Neural crest cell (in vitro differentiated cells): ENCODE measurements at regions not wholly inside any gene's neighbourhood (a gene's known extent, or its start where the extent isn't known, plus 50 kb on each side); places are given as distances from the start of the nearest gene placed in this dataset.

Source experiments
- DNase-seq: peaks from one replicate; pipeline ENCODE4 v3.0.0; 2021; ENCODE audit warnings: low read depth, mixed read lengths, low spot score
- H3K27ac Mint-ChIP-seq: one replicate; pipeline ENCODE4 v1.8.0; 2021; ENCODE audit warnings: mild to moderate bottlenecking, mixed read lengths; ENCODE audit not compliant: unreplicated experiment
- H3K27me3 Mint-ChIP-seq: 2 replicates; pipeline ENCODE4 v1.8.0; 2021; ENCODE audit warnings: low read depth, mild to moderate bottlenecking, mixed read lengths
- H3K36me3 Mint-ChIP-seq: 2 replicates; pipeline ENCODE4 v1.8.0; 2021; ENCODE audit warnings: low read depth, mild to moderate bottlenecking, mixed read lengths
- H3K4me1 Mint-ChIP-seq: 2 replicates; pipeline ENCODE4 v1.8.0; 2021; ENCODE audit warnings: mixed read lengths
- H3K4me3 Mint-ChIP-seq: one replicate; pipeline ENCODE4 v1.8.0; 2021; ENCODE audit warnings: mild to moderate bottlenecking, mixed read lengths
- H3K9me3 Mint-ChIP-seq: 2 replicates; pipeline ENCODE4 v1.8.0; 2021; ENCODE audit warnings: mixed read lengths
- TF ChIP-seq, protein P1 (sequence below): fragments of 200-600 bp; sonication (generic); conservative IDR thresholded peaks from 2 replicates; pipeline ENCODE4 v1.5.0; 2021; ENCODE audit warnings: antibody characterized with exemption, mild to moderate bottlenecking

DNA sequence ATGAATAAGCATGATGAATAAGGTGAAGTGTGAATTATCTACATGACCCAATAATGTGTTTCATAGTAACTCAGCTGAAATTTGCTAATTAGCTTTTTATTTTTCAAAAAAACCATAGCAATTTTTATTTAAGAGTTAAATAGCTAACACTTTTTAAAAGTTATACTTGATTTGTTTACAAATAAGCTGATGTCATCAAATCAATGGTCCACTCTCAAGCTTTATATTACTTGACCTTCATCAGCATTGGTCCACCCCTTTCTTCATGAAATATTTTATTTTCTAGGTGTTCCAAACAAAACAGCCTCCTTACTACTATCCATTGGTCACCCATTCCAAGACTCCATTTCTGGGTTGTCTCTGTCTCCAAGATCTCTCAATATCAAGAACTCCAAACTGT lies 649.0 kb upstream of the TENM3 start:
- Mint-ChIP-seq H3K4me3 (no peak overlapping the region), H3K9me3 (no peaks in the 10 kb centered on the region), H3K36me3 (no peaks in the 10 kb centered on the region), H3K4me1 (no peaks in the 10 kb centered on the region), H3K27me3 (no peaks in the 10 kb centered on the region), H3K27ac (no peak overlapping the region)
- no peak for DNase-seq
- TF ChIP-seq, protein P1, sequence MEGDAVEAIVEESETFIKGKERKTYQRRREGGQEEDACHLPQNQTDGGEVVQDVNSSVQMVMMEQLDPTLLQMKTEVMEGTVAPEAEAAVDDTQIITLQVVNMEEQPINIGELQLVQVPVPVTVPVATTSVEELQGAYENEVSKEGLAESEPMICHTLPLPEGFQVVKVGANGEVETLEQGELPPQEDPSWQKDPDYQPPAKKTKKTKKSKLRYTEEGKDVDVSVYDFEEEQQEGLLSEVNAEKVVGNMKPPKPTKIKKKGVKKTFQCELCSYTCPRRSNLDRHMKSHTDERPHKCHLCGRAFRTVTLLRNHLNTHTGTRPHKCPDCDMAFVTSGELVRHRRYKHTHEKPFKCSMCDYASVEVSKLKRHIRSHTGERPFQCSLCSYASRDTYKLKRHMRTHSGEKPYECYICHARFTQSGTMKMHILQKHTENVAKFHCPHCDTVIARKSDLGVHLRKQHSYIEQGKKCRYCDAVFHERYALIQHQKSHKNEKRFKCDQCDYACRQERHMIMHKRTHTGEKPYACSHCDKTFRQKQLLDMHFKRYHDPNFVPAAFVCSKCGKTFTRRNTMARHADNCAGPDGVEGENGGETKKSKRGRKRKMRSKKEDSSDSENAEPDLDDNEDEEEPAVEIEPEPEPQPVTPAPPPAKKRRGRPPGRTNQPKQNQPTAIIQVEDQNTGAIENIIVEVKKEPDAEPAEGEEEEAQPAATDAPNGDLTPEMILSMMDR = no peak

DNA sequence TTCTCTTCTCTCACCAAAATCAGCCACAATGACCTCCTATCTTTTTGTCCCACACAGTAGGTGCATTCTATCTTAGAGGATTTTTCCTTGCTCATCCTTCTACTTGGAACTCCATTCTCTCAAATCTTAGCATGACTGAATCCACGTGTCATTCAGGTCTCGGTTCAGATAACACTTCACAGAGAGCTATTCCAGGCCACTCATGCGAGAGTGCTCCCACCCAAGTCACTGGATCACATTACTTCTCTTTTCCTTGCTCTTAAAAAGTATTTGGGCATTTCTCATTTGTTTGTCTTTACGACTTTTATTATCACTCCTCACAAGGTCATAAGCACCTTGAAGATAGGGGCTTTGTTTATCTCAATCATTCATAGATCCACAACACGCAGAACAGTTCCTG lies 647.5 kb upstream of the TENM3 start:
- no peaks in the 10 kb centered on the region for H3K27me3 Mint-ChIP-seq
- no peak for DNase-seq
- H3K4me3 Mint-ChIP-seq = no peak overlapping the region
- no peaks in the 10 kb centered on the region for H3K4me1 Mint-ChIP-seq
- H3K9me3 Mint-ChIP-seq = no peaks in the 10 kb centered on the region
- TF ChIP-seq, protein P1 = no peak
- no peak overlapping the region for H3K27ac Mint-ChIP-seq
- H3K36me3 Mint-ChIP-seq = no peaks in the 10 kb centered on the region

DNA sequence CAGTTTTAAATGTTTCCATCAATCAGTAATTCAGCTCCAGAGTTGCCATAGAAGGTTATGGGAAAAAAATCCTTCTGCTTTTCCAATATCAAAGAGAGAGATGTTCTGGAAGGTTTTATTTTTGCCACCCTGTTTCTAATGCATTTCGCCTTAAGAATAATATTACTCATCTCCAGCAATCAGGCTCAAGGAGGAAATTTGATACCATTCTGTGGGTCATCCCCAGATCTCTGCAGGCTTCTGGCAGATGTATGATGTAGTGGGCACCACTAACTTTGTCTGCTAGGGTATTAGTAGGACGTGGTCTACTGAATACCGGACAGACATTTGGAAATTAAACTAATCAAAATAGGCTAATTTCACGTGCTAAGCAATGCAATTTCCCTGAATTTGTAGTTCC lies 645.4 kb upstream of the TENM3 start:
- TF ChIP-seq, protein P1 = no peak
- no peaks in the 10 kb centered on the region for H3K4me1 Mint-ChIP-seq
- H3K36me3 Mint-ChIP-seq = no peaks in the 10 kb centered on the region
- DNase-seq = no peak
- no peaks in the 10 kb centered on the region for H3K27me3 Mint-ChIP-seq
- no peak overlapping the region for H3K4me3 Mint-ChIP-seq
- no peaks in the 10 kb centered on the region for H3K9me3 Mint-ChIP-seq
- H3K27ac Mint-ChIP-seq = no peak overlapping the region

DNA sequence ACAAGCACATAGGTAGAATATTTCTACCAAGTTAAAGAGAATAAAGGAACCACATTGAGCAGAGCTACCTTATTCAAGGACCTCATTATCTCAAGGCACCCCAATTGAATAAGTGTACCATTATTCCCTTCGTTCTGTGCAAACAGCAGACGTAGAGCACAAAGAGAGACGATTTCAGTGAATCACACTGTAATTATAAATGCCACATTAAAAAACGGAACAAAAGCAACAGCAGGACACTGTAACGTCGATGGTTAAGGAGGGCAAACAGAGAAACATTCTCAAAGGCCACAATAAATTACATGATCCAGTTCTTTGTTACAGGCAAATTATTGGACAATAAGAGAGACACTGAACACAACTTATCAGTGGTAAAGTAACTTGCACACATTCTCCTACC lies 644.1 kb upstream of the TENM3 start:
- Mint-ChIP-seq H3K27ac (no peak overlapping the region), H3K9me3 (no peaks in the 10 kb centered on the region), H3K36me3 (no peaks in the 10 kb centered on the region), H3K4me1 (no peaks in the 10 kb centered on the region), H3K4me3 (no peak overlapping the region), H3K27me3 (no peaks in the 10 kb centered on the region)
- DNase-seq = no peak
- TF ChIP-seq, protein P1 = no peak

DNA sequence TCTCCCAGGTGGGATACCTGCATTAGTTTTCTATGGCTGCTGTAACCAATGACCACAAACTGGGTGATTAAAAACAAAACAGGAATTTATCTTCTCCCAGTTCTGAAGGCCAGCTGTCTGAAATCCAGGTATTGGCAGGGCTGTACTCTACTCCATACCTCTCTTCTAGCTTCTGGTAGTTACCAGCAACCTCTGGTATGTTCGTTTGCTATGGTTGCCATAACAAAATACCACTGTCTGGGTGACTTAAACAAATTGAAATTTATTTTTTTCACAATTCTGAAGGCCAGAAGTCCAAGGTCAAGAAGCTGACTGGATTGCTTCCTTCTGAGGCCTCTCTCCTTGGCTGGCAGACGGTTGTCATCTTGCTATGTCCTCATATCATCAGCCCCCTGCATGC lies 642.1 kb upstream of the TENM3 start:
- DNase-seq = no peak
- H3K9me3 Mint-ChIP-seq = peaks cover under 1% of the 10 kb centered on the region
- no peaks in the 10 kb centered on the region for H3K36me3 Mint-ChIP-seq
- H3K27me3 Mint-ChIP-seq = no peaks in the 10 kb centered on the region
- no peak overlapping the region for H3K27ac Mint-ChIP-seq
- TF ChIP-seq, protein P1 = no peak
- no peaks in the 10 kb centered on the region for H3K4me1 Mint-ChIP-seq
- no peak overlapping the region for H3K4me3 Mint-ChIP-seq

DNA sequence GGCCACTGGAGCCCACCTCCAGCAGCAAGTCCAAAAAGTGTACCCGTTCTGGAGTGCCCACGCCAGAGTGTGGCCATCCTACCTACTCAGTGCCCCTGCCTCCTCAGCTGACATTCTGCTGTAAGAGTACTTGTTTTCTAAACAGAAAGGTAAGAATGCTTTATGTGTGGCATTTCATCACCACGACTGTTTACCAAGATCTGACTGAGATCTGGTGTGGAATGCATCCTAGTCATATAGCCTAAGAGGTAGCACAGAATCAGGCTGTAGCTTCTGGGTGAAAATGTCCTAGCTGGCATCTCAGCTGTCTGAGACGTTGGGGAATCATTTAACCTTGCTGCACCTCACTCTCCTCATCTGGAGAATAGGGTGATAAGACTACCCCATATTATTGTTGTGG lies 638.7 kb upstream of the TENM3 start:
- no peak for DNase-seq
- Mint-ChIP-seq H3K9me3 (peaks cover 2% of the 10 kb centered on the region), H3K27me3 (no peaks in the 10 kb centered on the region), H3K27ac (no peak overlapping the region), H3K4me1 (peaks cover 9% of the 10 kb centered on the region), H3K4me3 (no peak overlapping the region), H3K36me3 (no peaks in the 10 kb centered on the region)
- TF ChIP-seq, protein P1 = no peak
